Panc1 (cell line): ENCODE measurements at regions not wholly inside any gene's neighbourhood (a gene's known extent, or its start where the extent isn't known, plus 50 kb on each side); places are given as distances from the start of the nearest gene placed in this dataset.
"Not testable (repeated sequence)": the region's sequence is repeated elsewhere in the genome, so short reads cannot be mapped to it uniquely, and the experiment has no call there.

ENCODE experiments used
- POLR2AphosphoS5 ChIP-seq: IDR thresholded peaks from 2 replicates; pipeline ENCODE4 v1.6.1; 2012; ENCODE audit warnings: mild to moderate bottlenecking, low read depth, low read length, moderate library complexity
- TCF7L2 ChIP-seq: IDR thresholded peaks from 2 replicates; pipeline ENCODE4 v1.6.1; 2011; ENCODE audit warnings: mild to moderate bottlenecking, low read depth, low read length, inconsistent platforms
- TF ChIP-seq, protein P1 (sequence below): fragments of 450-650 bp; IDR thresholded peaks from 2 replicates; pipeline ENCODE4 v1.5.1; 2017; ENCODE audit warnings: mild to moderate bottlenecking

GRCh38 chr4:61011936-61012335 is 188.2 kb upstream of the ADGRL3 start:
- TF ChIP-seq, protein P1, sequence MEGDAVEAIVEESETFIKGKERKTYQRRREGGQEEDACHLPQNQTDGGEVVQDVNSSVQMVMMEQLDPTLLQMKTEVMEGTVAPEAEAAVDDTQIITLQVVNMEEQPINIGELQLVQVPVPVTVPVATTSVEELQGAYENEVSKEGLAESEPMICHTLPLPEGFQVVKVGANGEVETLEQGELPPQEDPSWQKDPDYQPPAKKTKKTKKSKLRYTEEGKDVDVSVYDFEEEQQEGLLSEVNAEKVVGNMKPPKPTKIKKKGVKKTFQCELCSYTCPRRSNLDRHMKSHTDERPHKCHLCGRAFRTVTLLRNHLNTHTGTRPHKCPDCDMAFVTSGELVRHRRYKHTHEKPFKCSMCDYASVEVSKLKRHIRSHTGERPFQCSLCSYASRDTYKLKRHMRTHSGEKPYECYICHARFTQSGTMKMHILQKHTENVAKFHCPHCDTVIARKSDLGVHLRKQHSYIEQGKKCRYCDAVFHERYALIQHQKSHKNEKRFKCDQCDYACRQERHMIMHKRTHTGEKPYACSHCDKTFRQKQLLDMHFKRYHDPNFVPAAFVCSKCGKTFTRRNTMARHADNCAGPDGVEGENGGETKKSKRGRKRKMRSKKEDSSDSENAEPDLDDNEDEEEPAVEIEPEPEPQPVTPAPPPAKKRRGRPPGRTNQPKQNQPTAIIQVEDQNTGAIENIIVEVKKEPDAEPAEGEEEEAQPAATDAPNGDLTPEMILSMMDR, result not testable (repeated sequence)
- not testable (repeated sequence) for TF ChIP-seq TCF7L2, POLR2AphosphoS5
